ENCODE measurements at regions not wholly inside any gene's neighbourhood (a gene's known extent, or its start where the extent isn't known, plus 50 kb on each side); places are given as distances from the start of the nearest gene placed in this dataset.

- H3K4me3 ChIP-seq = no peak overlapping the region
- TF ChIP-seq EP300 (IDR thresholded peaks at IDR 0.05) (no peak), CTCF (IDR thresholded peaks at IDR 0.05) (no peak), POLR2A (IDR thresholded peaks at IDR 0.05) (no peak)
- H3K27ac ChIP-seq = no peak overlapping the region
- H3K4me1 ChIP-seq = peaks cover 0 to 5% (median 0%) of the 10 kb centered on the region in 4 donors
- no peaks in the 10 kb centered on the region for H3K27me3 ChIP-seq
- no peaks in the 10 kb centered on the region for H3K9me3 ChIP-seq
- H3K36me3 ChIP-seq = no peaks in the 10 kb centered on the region
- 68 to 100% methylated on average over 2 of the region's 3 CpGs for WGBS, 2 donors
- DNase-seq (ENCODE audit: low spot score in 2 of 2) = no peak
These were observed 109.6 kb downstream of the ELAPOR2 start for GRCh38 chr7:86949779-86950260.

GRCh38 chr7:86949052-86949778 lies 110.2 kb downstream of the ELAPOR2 start:
- Histone ChIP-seq H3K36me3 (no peaks in the 10 kb centered on the region), H3K9me3 (no peaks in the 10 kb centered on the region), H3K4me1 (peaks cover 0 to 5% (median 0%) of the 10 kb centered on the region in 4 donors), H3K4me3 (no peak overlapping the region), H3K27ac (no peak overlapping the region), H3K27me3 (no peaks in the 10 kb centered on the region)
- WGBS, 2 donors = 76 to 79% methylated on average over 7 of the region's 7 CpGs
- DNase-seq (ENCODE audit: low spot score in 2 of 2) = no peak
- TF ChIP-seq POLR2A (IDR thresholded peaks at IDR 0.05) (no peak), CTCF (IDR thresholded peaks at IDR 0.05) (no peak), EP300 (IDR thresholded peaks at IDR 0.05) (no peak)

GRCh38 chr7:86947929-86948328 lies 111.5 kb downstream of the ELAPOR2 start:
- Histone ChIP-seq H3K36me3 (no peaks in the 10 kb centered on the region), H3K4me1 (peaks cover 0 to 5% (median 0%) of the 10 kb centered on the region in 4 donors), H3K4me3 (no peak overlapping the region), H3K27ac (no peak overlapping the region), H3K27me3 (no peaks in the 10 kb centered on the region), H3K9me3 (no peaks in the 10 kb centered on the region)
- 47 to 64% methylated on average over 1 of the region's 1 CpG for WGBS, 2 donors
- TF ChIP-seq CTCF (IDR thresholded peaks at IDR 0.05) (no peak), POLR2A (IDR thresholded peaks at IDR 0.05) (no peak), EP300 (IDR thresholded peaks at IDR 0.05) (no peak)
- DNase-seq (ENCODE audit: low spot score in 2 of 2) = no peak

- no peak for TF ChIP-seq EP300 (IDR thresholded peaks at IDR 0.05)
- no peak for TF ChIP-seq POLR2A (IDR thresholded peaks at IDR 0.05)
- no peak for TF ChIP-seq CTCF (IDR thresholded peaks at IDR 0.05)
- WGBS, 2 donors = 78 to 86% methylated on average over 1 of the region's 1 CpG
- H3K4me3 ChIP-seq = no peak overlapping the region
- H3K9me3 ChIP-seq = no peaks in the 10 kb centered on the region
- H3K36me3 ChIP-seq = no peaks in the 10 kb centered on the region
- H3K4me1 ChIP-seq = peaks cover 0 to 9% (median 0%) of the 10 kb centered on the region in 4 donors
- H3K27me3 ChIP-seq = no peaks in the 10 kb centered on the region
- no peak for DNase-seq (ENCODE audit: low spot score in 2 of 2)
- no peak overlapping the region for H3K27ac ChIP-seq
These were observed 116.0 kb downstream of the ELAPOR2 start for GRCh38 chr7:86943447-86943846.

- Histone ChIP-seq H3K4me1 (peaks cover 0 to 6% (median 0%) of the 10 kb centered on the region in 4 donors), H3K27ac (no peak overlapping the region), H3K4me3 (no peak overlapping the region), H3K36me3 (no peaks in the 10 kb centered on the region), H3K27me3 (no peaks in the 10 kb centered on the region), H3K9me3 (no peaks in the 10 kb centered on the region)
- 72 to 80% methylated on average over 2 of the region's 2 CpGs for WGBS, 2 donors
- DNase-seq (ENCODE audit: low spot score in 2 of 2) = no peak
- no peak for TF ChIP-seq EP300 (IDR thresholded peaks at IDR 0.05)
- no peak for TF ChIP-seq CTCF (IDR thresholded peaks at IDR 0.05)
These were observed 116.5 kb downstream of the ELAPOR2 start for GRCh38 chr7:86942995-86943394.
